SK-N-DZ (cell line): ENCODE measurements at regions not wholly inside any gene's neighbourhood (a gene's known extent, or its start where the extent isn't known, plus 50 kb on each side); places are given as distances from the start of the nearest gene placed in this dataset.

Experiments
- DNase-seq: peaks from one replicate; pipeline ENCODE4 v3.0.0-alpha.2; 2015; ENCODE audit warnings: low spot score

- no peak for DNase-seq
Observed at GRCh38 chr4:19429684-19430083, 822.0 kb upstream of the SLIT2 start.

- DNase-seq: no peak
Observed at GRCh38 chr4:19425146-19425545, 826.6 kb upstream of the SLIT2 start.

GRCh38 chr4:19417256-19417655, 834.4 kb upstream of the SLIT2 start:
- DNase-seq: no peak

- DNase-seq: no peak
Observed at GRCh38 chr4:19416146-19416545, 835.6 kb upstream of the SLIT2 start.

GRCh38 chr4:19408490-19408889, 843.2 kb upstream of the SLIT2 start:
- no peak for DNase-seq

GRCh38 chr4:19406789-19407188, 844.9 kb upstream of the SLIT2 start:
- no peak for DNase-seq

- DNase-seq: no peak
Observed at GRCh38 chr4:19403786-19404370, 847.8 kb upstream of the SLIT2 start.

- no peak for DNase-seq
Observed at GRCh38 chr4:19402581-19403065, 849.1 kb upstream of the SLIT2 start.

- DNase-seq: no peak
Observed at GRCh38 chr4:19401301-19402080, 850.2 kb upstream of the SLIT2 start.

- no peak for DNase-seq
Observed at GRCh38 chr4:19400820-19401219, 850.9 kb upstream of the SLIT2 start.

- no peak for DNase-seq
Observed at GRCh38 chr4:19399001-19399400, 852.7 kb upstream of the SLIT2 start.

GRCh38 chr4:19386786-19387185, 864.9 kb upstream of the SLIT2 start:
- no peak for DNase-seq

GRCh38 chr4:19382993-19383756, 868.5 kb upstream of the SLIT2 start:
- no peak for DNase-seq

GRCh38 chr4:19381068-19381467, 870.6 kb upstream of the SLIT2 start:
- no peak for DNase-seq

- no peak for DNase-seq
Observed at GRCh38 chr4:19380600-19380999, 871.1 kb upstream of the SLIT2 start.

- DNase-seq: no peak
Observed at GRCh38 chr4:19379191-19379708, 872.5 kb upstream of the SLIT2 start.

GRCh38 chr4:19375931-19376330, 875.8 kb upstream of the SLIT2 start:
- DNase-seq: no peak

GRCh38 chr4:19375136-19375804, 876.4 kb upstream of the SLIT2 start:
- no peak for DNase-seq

- DNase-seq: no peak
Observed at GRCh38 chr4:19372390-19372789, 879.3 kb upstream of the SLIT2 start.

- DNase-seq: no peak
Observed at GRCh38 chr4:19368800-19369199, 882.9 kb upstream of the SLIT2 start.

GRCh38 chr4:19366916-19367315, 884.8 kb upstream of the SLIT2 start:
- DNase-seq: no peak

GRCh38 chr4:19358015-19358414, 893.7 kb upstream of the SLIT2 start:
- no peak for DNase-seq
